HFFc6 (cell line): ENCODE measurements at regions not wholly inside any gene's neighbourhood (a gene's known extent, or its start where the extent isn't known, plus 50 kb on each side); places are given as distances from the start of the nearest gene placed in this dataset.

ENCODE experiments used
- DNase-seq: peaks from one replicate; pipeline ENCODE4 v3.0.0-alpha.2; 2018
- H3K27ac Mint-ChIP-seq: 2 replicates; pipeline ENCODE4 v1.8.0; 2020; ENCODE audit warnings: mild to moderate bottlenecking, mixed read lengths
- H3K27me3 Mint-ChIP-seq: 2 replicates; pipeline ENCODE4 v1.8.0; 2021; ENCODE audit warnings: mild to moderate bottlenecking, moderate library complexity, mixed read lengths; ENCODE audit not compliant: insufficient read depth
- H3K36me3 Mint-ChIP-seq: 2 replicates; pipeline ENCODE4 v1.8.0; 2021; ENCODE audit warnings: low read depth, mixed read lengths
- H3K4me1 Mint-ChIP-seq: 2 replicates; pipeline ENCODE4 v1.8.0; 2020; ENCODE audit warnings: low read depth, mixed read lengths
- H3K4me3 Mint-ChIP-seq: 2 replicates; pipeline ENCODE4 v1.8.0; 2020; ENCODE audit warnings: mild to moderate bottlenecking, moderate library complexity, mixed read lengths
- H3K9me3 Mint-ChIP-seq: 2 replicates; pipeline ENCODE4 v1.8.0; 2020; ENCODE audit warnings: mild to moderate bottlenecking, mixed read lengths
- TF ChIP-seq, protein P1 (sequence below): fragments of 200-600 bp; sonication (generic); IDR thresholded peaks from 2 replicates; pipeline ENCODE4 v1.5.0; 2021; ENCODE audit warnings: antibody characterized with exemption, mild to moderate bottlenecking

DNA sequence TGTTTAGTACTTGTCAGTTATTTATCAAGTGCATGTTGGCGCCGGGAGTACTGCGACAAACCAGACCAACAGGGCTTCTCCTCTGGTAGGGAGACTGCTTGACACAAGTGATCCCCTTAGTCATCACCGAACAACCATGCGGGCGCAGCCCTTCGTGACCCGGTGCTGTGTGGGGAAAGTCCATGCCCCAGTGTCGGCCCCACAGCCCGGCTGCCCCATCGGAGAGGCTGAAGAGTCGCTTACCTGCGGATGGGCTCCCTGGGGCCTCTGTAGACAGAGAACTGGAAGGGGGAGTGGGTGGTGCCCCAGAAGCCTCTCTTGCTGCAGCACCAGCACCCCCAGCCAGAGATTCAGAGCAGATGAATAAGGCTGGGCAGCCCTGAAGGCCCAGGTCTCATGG is 90.3 kb upstream of the PRR23E start:
- TF ChIP-seq, protein P1, sequence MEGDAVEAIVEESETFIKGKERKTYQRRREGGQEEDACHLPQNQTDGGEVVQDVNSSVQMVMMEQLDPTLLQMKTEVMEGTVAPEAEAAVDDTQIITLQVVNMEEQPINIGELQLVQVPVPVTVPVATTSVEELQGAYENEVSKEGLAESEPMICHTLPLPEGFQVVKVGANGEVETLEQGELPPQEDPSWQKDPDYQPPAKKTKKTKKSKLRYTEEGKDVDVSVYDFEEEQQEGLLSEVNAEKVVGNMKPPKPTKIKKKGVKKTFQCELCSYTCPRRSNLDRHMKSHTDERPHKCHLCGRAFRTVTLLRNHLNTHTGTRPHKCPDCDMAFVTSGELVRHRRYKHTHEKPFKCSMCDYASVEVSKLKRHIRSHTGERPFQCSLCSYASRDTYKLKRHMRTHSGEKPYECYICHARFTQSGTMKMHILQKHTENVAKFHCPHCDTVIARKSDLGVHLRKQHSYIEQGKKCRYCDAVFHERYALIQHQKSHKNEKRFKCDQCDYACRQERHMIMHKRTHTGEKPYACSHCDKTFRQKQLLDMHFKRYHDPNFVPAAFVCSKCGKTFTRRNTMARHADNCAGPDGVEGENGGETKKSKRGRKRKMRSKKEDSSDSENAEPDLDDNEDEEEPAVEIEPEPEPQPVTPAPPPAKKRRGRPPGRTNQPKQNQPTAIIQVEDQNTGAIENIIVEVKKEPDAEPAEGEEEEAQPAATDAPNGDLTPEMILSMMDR: no peak
- Mint-ChIP-seq H3K4me3 (no peak overlapping the region), H3K9me3 (no peaks in the 10 kb centered on the region), H3K27ac (no peak overlapping the region), H3K36me3 (no peaks in the 10 kb centered on the region), H3K4me1 (no peaks in the 10 kb centered on the region), H3K27me3 (peaks cover 45% of the 10 kb centered on the region)
- DNase-seq: no peak

DNA sequence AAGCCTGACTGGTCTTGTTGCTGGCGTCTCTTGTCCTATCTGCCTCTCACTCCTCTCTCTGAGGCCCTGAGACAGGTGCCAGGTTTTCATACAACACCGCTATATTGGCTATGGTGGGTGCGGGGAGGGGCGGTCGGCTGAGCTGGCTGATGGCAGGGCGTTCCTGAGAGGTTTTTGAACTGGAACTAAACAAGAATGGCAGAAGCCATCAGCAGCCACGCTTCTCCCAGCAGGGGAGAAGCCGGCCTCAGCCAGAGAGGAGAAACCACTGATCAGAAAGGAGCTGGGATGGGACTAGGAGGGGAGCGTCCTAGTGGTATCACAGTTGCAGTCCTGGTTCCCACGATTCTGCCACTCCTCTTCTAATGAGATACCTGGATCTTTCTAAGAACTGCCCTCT is 89.9 kb upstream of the PRR23E start:
- Mint-ChIP-seq H3K27me3 (peaks cover 40% of the 10 kb centered on the region), H3K36me3 (no peaks in the 10 kb centered on the region), H3K27ac (no peak overlapping the region), H3K4me1 (no peaks in the 10 kb centered on the region), H3K4me3 (no peak overlapping the region), H3K9me3 (no peaks in the 10 kb centered on the region)
- DNase-seq: no peak
- TF ChIP-seq, protein P1: no peak

DNA sequence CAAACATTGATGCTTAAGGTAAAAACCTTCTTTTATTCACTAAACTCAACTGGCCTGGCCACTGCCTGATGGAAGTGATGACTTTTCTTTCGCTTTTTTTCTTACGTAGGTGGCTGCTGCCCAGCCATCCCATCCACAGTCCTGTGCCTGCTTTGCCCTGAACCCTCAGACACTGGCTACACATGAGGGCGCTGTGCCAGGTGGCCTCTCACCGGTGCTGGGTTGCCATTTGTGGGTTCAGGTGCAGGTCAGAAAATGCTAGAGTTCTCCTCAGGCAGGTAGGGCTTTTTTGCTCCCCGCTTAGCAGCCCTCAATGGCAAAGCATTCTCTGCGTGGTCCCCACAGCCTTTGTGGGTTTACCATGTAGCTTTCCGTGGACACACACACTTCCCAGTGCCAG is 88.3 kb upstream of the PRR23E start:
- Mint-ChIP-seq H3K9me3 (no peaks in the 10 kb centered on the region), H3K4me1 (no peaks in the 10 kb centered on the region), H3K4me3 (no peak overlapping the region), H3K27me3 (peaks cover 41% of the 10 kb centered on the region), H3K27ac (no peak overlapping the region), H3K36me3 (no peaks in the 10 kb centered on the region)
- no peak for DNase-seq
- TF ChIP-seq, protein P1: no peak

DNA sequence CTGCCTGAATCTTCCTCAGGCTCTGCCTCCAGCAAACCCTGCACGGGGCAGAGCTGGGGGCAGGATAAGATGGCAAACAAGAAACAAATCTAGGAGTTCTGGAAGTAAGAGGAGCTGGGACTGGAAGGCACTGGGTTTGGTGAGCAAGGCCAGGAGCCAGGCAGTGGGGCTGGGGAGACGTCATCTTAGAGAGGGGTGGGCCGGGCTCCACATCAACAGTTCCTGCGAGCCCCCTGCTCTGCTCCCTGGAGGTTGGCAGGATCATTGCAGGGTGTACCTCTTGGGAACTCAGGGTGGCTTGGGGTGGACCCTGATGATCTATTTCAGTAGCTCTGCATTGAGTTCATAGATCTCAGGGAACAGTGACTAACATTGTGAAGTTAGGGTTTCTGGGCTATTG is 87.3 kb upstream of the PRR23E start:
- no peak for DNase-seq
- Mint-ChIP-seq H3K4me3 (no peak overlapping the region), H3K4me1 (no peaks in the 10 kb centered on the region), H3K27ac (no peak overlapping the region), H3K36me3 (no peaks in the 10 kb centered on the region), H3K27me3 (peaks cover 45% of the 10 kb centered on the region), H3K9me3 (no peaks in the 10 kb centered on the region)
- TF ChIP-seq, protein P1: peak; percentile 19; the same call in 1 of the 2 replicates

DNA sequence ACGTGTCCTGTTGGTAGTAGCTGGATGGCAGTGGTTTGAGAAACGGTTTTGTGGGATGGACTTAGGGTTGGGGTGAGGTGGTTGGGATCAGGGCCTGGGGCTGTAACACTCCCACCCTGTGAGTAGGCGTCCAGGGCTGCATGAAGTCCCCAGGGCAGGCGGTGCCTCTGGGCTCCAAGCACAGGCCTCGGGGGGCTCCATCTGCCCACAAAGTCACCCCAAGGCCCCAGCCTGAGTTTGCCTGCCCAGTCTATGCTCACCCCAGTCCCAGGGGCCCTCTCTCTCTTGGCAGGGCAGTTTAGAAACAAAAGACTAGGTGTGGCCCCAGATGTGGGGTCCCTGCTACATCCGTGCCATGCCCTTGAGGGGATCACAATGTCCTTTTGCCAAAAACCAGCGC is 86.9 kb upstream of the PRR23E start:
- Mint-ChIP-seq H3K27me3 (peaks cover 41% of the 10 kb centered on the region), H3K4me1 (no peaks in the 10 kb centered on the region), H3K27ac (no peak overlapping the region), H3K36me3 (no peaks in the 10 kb centered on the region), H3K4me3 (no peak overlapping the region), H3K9me3 (no peaks in the 10 kb centered on the region)
- no peak for DNase-seq
- TF ChIP-seq, protein P1: no peak

DNA sequence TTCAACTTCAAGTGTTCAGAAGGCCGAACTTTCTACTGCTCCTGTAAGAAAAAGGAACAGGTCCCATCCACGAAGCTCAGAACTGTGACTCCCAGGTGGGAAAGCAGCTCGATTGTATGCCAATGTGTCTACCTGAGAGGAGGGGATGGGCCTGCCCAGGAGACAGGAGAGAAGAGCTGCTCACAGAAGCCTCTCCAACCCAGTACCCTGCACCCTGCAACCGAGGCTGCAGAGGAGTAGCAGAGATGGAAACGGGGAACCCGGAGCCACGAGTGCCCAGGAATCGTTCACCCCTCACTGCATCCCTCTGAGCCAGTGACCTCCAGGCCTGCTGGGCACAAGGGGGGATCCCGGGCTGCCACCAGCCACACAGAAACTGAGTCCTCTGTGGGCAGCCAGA is 86.5 kb upstream of the PRR23E start:
- Mint-ChIP-seq H3K4me3 (no peak overlapping the region), H3K36me3 (no peaks in the 10 kb centered on the region), H3K27ac (no peak overlapping the region), H3K9me3 (peaks cover under 1% of the 10 kb centered on the region; the same call in 1 of the 2 replicates), H3K27me3 (peaks cover 37% of the 10 kb centered on the region), H3K4me1 (no peaks in the 10 kb centered on the region)
- no peak for DNase-seq
- TF ChIP-seq, protein P1: no peak
